DND-41 (cell line): ENCODE measurements at regions not wholly inside any gene's neighbourhood (a gene's known extent, or its start where the extent isn't known, plus 50 kb on each side); places are given as distances from the start of the nearest gene placed in this dataset.

Experiments used
- EZH2 ChIP-seq: IDR thresholded peaks from 3 replicates; pipeline ENCODE4 v1.6.1; 2012; ENCODE audit warnings: borderline replicate concordance, low read depth, mild to moderate bottlenecking, moderate library complexity, low read length, inconsistent platforms; ENCODE audit not compliant: severe bottlenecking
- TF ChIP-seq, protein P1 (sequence below): IDR thresholded peaks from 2 replicates; pipeline ENCODE4 v1.5.1; 2012; ENCODE audit warnings: borderline replicate concordance, low read length, moderate library complexity, mild to moderate bottlenecking; ENCODE audit not compliant: poor library complexity, severe bottlenecking; ENCODE audit errors: extremely low read depth

DNA sequence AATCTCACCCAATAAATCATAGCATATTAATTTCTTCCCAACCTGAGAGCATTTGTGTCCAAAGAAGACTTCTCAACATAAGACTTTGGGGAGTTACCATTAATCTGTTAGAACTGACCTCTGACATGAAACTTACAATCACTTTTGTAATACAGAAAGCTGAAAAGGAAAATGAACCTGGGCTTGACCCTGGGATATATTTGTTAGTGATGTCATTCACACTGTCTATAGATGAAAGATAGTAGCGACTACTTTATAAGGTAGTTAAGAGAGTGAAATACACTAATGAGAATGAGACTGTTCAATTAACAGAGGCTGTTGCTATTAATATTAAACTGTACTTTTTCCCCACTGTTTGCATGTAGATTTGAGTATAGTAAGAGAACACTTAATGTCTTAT lies 1334.8 kb upstream of the TMEM132C start:
- TF ChIP-seq, protein P1, sequence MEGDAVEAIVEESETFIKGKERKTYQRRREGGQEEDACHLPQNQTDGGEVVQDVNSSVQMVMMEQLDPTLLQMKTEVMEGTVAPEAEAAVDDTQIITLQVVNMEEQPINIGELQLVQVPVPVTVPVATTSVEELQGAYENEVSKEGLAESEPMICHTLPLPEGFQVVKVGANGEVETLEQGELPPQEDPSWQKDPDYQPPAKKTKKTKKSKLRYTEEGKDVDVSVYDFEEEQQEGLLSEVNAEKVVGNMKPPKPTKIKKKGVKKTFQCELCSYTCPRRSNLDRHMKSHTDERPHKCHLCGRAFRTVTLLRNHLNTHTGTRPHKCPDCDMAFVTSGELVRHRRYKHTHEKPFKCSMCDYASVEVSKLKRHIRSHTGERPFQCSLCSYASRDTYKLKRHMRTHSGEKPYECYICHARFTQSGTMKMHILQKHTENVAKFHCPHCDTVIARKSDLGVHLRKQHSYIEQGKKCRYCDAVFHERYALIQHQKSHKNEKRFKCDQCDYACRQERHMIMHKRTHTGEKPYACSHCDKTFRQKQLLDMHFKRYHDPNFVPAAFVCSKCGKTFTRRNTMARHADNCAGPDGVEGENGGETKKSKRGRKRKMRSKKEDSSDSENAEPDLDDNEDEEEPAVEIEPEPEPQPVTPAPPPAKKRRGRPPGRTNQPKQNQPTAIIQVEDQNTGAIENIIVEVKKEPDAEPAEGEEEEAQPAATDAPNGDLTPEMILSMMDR = no peak
- TF ChIP-seq EZH2 = no peak
